LNCAP (cell line): ENCODE measurements at regions not wholly inside any gene's neighbourhood (a gene's known extent, or its start where the extent isn't known, plus 50 kb on each side); places are given as distances from the start of the nearest gene placed in this dataset.

ENCODE experiments used
- TF ChIP-seq, protein P1 (sequence below): fragments of 450-650 bp; IDR thresholded peaks from 2 replicates; pipeline ENCODE4 v1.5.1; 2017; ENCODE audit warnings: mild to moderate bottlenecking

DNA sequence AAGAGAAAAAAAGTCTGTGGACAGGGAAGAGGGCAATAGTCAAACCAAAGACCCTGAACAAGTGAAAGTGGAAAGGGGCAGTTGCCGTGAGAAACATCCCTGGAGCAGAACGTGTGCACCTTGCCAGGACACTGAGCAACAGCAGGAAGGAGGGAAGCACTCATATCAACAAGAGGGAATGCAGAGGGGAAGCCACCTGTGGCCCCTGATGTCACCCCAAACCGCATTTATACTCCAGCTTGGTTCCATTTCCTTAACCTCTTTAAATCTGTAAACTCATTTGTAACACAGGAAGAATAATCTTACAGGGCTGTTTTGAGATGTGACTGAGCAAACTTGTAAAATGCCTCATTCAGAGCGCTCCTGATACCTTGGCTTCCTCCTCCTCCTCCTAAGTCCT is 698.8 kb downstream of the DIAPH3 start:
- TF ChIP-seq, protein P1, sequence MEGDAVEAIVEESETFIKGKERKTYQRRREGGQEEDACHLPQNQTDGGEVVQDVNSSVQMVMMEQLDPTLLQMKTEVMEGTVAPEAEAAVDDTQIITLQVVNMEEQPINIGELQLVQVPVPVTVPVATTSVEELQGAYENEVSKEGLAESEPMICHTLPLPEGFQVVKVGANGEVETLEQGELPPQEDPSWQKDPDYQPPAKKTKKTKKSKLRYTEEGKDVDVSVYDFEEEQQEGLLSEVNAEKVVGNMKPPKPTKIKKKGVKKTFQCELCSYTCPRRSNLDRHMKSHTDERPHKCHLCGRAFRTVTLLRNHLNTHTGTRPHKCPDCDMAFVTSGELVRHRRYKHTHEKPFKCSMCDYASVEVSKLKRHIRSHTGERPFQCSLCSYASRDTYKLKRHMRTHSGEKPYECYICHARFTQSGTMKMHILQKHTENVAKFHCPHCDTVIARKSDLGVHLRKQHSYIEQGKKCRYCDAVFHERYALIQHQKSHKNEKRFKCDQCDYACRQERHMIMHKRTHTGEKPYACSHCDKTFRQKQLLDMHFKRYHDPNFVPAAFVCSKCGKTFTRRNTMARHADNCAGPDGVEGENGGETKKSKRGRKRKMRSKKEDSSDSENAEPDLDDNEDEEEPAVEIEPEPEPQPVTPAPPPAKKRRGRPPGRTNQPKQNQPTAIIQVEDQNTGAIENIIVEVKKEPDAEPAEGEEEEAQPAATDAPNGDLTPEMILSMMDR = no peak

DNA sequence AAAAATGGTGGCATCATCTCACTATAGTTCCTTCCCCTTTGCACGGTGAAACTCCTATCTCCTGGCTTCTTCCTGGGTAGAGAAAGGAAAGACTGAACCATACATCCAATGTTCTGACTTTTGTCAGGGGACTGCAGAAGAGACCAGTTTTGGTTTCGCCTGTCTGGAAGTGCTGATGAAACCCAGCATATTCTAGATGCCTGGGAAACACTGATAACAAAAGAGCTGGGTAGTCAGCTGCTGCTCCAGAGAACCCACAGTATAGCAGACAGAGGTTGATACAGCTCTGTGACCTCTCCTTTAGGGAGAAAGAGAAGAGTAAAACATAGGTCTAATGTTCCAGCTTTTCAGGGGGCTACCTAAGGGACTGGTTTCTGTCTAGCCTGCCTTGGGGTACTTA is 695.3 kb downstream of the DIAPH3 start:
- TF ChIP-seq, protein P1 = no peak

DNA sequence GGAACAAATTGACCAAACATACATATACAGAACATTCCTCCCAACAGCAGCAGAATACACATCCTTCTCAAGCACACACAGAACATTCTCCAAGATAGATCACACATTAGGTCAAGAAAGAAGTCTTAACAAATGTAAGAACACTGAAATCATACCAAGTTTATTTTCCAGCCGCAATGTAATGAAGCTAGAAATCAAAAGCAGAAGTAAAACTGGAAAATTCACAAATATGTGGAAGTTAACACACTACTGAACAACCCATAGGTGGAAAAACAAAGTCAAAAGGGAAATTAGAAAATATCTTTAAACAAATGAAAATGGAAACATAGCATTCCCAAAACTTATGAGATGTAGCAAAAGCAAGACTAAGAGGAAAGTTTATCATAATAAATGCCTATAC is 692.6 kb downstream of the DIAPH3 start:
- TF ChIP-seq, protein P1 = no peak

DNA sequence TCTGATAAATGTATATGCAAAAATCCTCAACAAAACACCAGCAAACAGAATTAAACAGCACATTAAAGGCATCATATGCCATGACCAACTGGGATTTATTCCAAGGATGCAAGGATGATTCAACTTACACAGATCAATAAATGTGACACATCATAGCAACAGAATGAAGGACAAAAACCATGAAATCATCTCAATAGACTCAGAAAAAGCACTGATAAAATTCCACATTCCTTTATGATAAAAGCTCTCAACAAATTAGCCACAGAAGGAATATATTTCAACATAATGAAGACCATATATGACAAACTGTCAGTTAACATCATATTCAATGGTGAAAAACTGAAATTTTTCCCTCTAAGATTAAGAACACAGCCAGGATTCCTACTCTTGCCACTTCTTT is 691.6 kb downstream of the DIAPH3 start:
- TF ChIP-seq, protein P1 = no peak

DNA sequence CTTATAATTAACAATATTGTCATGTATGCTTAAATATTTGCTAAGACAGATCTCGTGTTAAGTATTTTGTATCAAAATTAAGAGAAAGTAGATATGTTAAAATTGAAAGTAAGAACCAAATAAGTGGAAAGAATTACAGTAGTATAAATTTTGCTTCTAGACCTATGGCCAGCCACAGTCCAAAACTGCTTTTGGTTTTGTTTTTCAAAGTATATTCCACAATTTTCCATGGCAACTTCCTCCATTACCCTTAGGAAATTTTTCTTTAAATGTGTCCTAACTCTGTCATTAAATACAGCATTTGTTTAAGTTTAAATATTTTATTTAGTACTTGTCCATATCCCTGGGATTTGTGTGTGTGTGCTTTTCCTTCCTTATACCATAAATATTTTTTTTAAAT is 689.0 kb downstream of the DIAPH3 start:
- TF ChIP-seq, protein P1 = no peak

DNA sequence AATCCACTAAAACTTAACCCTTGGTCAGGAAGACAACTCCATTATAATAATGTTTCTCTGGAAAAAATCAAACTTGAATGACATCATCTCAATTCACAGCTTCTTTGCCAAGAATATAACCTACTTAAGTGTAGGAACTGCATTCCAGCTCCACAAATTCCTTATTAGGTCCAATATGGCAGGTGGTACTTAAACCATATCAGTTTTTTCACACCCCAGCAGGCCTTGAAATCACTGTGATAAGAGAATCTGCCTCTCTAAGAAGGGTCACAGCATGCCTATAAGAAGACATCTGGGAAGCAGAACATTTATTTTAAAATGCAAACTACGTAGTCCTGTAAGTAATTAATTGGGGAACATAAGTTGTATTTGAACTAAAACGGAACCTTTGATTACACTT is 687.8 kb downstream of the DIAPH3 start:
- TF ChIP-seq, protein P1 = no peak

DNA sequence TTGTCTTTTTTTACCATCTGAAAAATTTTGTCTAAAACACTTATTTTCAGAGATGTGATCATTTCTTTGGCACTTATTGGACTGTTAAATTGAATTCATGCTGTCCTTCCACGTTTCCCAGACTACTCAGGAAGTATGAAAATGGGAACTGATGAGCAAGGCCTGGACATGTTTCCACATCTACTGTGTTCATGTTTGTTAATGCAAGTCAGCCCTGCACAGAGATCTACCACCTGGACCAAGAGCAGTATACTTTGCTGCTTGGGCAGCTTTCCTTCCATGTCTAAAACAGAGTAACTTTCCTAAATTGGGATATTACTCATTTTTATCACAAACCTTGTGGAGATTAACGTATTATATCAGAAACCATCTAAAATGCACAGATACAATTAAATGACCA is 687.4 kb downstream of the DIAPH3 start:
- TF ChIP-seq, protein P1 = no peak

DNA sequence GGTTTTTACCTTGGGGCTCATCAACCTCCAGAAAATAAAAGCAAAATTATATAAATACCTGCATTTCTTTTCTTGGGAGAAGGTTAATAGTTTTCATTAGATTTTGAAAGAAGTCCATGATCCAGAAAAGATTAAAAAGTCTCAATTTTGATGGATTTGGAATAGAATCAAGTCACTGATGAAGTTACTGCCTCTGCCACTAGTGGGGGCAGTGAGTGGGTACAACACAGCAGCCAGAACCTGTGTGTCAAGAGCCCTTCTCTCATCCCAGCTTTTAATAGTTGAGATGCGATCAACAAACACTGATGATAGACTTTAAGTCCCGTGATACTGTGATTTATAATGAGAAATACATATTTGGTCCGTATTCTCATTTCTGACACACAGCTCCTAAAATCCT is 686.7 kb downstream of the DIAPH3 start:
- TF ChIP-seq, protein P1 = peak; percentile 28; the same call in 1 of the 2 replicates
